G401 (cell line): ENCODE measurements at regions not wholly inside any gene's neighbourhood (a gene's known extent, or its start where the extent isn't known, plus 50 kb on each side); places are given as distances from the start of the nearest gene placed in this dataset.

Experiments used
- DNase-seq: peaks from one replicate; pipeline ENCODE4 v3.0.0-alpha.2; 2015; ENCODE audit warnings: low spot score
- in situ Hi-C: cut with HindIII; loops from 2 replicates; pipeline ENCODE4 v1.10.0; 2016; ENCODE audit warnings: low sequenced_read_pairs, mixed read lengths

GRCh38 chr2:120805602-120806001 is 69.9 kb downstream of the GLI2 start:
- in situ Hi-C loops: no loop called here
- DNase-seq: no peak

- no peak for DNase-seq
- in situ Hi-C loops: no loop called here
Observed at GRCh38 chr2:120807751-120808150, 72.1 kb downstream of the GLI2 start.

- in situ Hi-C loops: no loop called here
Observed at GRCh38 chr2:120809151-120809550, 73.5 kb downstream of the GLI2 start.

GRCh38 chr2:120809609-120810440 is 74.2 kb downstream of the GLI2 start:
- in situ Hi-C loops: no loop called here
- DNase-seq: no peak

More at GRCh38 chr2:120809151-120809550, 73.5 kb downstream of the GLI2 start:
- DNase-seq: no peak

GRCh38 chr2:120810639-120811038 is 75.0 kb downstream of the GLI2 start:
- no peak for DNase-seq
- in situ Hi-C loops: no loop called here

- in situ Hi-C loops: no loop called here
Observed at GRCh38 chr2:120812866-120813265, 77.2 kb downstream of the GLI2 start.

GRCh38 chr2:120814352-120814751 is 78.7 kb downstream of the GLI2 start:
- in situ Hi-C loops: no loop called here
- no peak for DNase-seq

More at GRCh38 chr2:120812866-120813265, 77.2 kb downstream of the GLI2 start:
- DNase-seq: no peak

- in situ Hi-C loops: no loop called here
- no peak for DNase-seq
Observed at GRCh38 chr2:120815292-120815691, 79.6 kb downstream of the GLI2 start.

- in situ Hi-C loops: no loop called here
Observed at GRCh38 chr2:120817136-120817955, 81.7 kb downstream of the GLI2 start.

GRCh38 chr2:120817956-120818325 is 82.3 kb downstream of the GLI2 start:
- in situ Hi-C loops: no loop called here

More at GRCh38 chr2:120817136-120817955, 81.7 kb downstream of the GLI2 start:
- DNase-seq: no peak

GRCh38 chr2:120818441-120818920 is 82.8 kb downstream of the GLI2 start:
- DNase-seq: no peak
- in situ Hi-C loops: no loop called here

More at GRCh38 chr2:120817956-120818325, 82.3 kb downstream of the GLI2 start:
- DNase-seq: no peak

GRCh38 chr2:120819720-120820210 is 84.1 kb downstream of the GLI2 start:
- DNase-seq: no peak
- in situ Hi-C loops: no loop called here

- in situ Hi-C loops: no loop called here
- DNase-seq: no peak
Observed at GRCh38 chr2:120820263-120820952, 84.7 kb downstream of the GLI2 start.

- in situ Hi-C loops: no loop called here
- no peak for DNase-seq
Observed at GRCh38 chr2:120820953-120821279, 85.2 kb downstream of the GLI2 start.

GRCh38 chr2:120821446-120822160 is 85.9 kb downstream of the GLI2 start:
- DNase-seq: no peak
- in situ Hi-C loops: no loop called here

GRCh38 chr2:120822933-120823332 is 87.3 kb downstream of the GLI2 start:
- in situ Hi-C loops: no loop called here
- DNase-seq: no peak

- in situ Hi-C loops: no loop called here
- DNase-seq: no peak
Observed at GRCh38 chr2:120823551-120823950, 87.9 kb downstream of the GLI2 start.

- no peak for DNase-seq
- in situ Hi-C loops: no loop called here
Observed at GRCh38 chr2:120824246-120824645, 88.6 kb downstream of the GLI2 start.
